T-helper 17 cell (primary cell): ENCODE measurements at regions not wholly inside any gene's neighbourhood (a gene's known extent, or its start where the extent isn't known, plus 50 kb on each side); places are given as distances from the start of the nearest gene placed in this dataset.

Experiments
- ATAC-seq: fragments of 150-1000 bp; cut with Tn5 transposase; 2 replicates; pipeline ENCODE4 v1.10.0; 2021; ENCODE audit warnings: mild to moderate bottlenecking, moderate library complexity
- DNase-seq, 3 donors: peaks; one replicate each; pipeline versions ENCODE4 v3.0.0 to v3.0.0-alpha.2; 2020 to 2021
- H3K9me3 ChIP-seq: one replicate; pipeline ENCODE4 v1.7.0; 2013; ENCODE audit warnings: low read length, mild to moderate bottlenecking; ENCODE audit not compliant: control insufficient read depth, poor library complexity, severe bottlenecking
- H3K27ac Mint-ChIP-seq: one replicate; pipeline ENCODE4 v1.8.0; 2022; ENCODE audit warnings: mild to moderate bottlenecking, moderate library complexity, mixed read lengths
- H3K27me3 Mint-ChIP-seq: one replicate; pipeline ENCODE4 v1.8.0; 2022; ENCODE audit warnings: mixed read lengths
- H3K36me3 Mint-ChIP-seq: one replicate; pipeline ENCODE4 v1.8.0; 2022; ENCODE audit warnings: low read depth, mixed read lengths
- H3K4me1 Mint-ChIP-seq: one replicate; pipeline ENCODE4 v1.8.0; 2022; ENCODE audit warnings: mild to moderate bottlenecking, mixed read lengths
- H3K4me3 Mint-ChIP-seq: one replicate; pipeline ENCODE4 v1.8.0; 2022; ENCODE audit warnings: mild to moderate bottlenecking, moderate library complexity, mixed read lengths

- peaks cover 19% of the 10 kb centered on the region for H3K27me3 Mint-ChIP-seq
- H3K27ac Mint-ChIP-seq, result no peak overlapping the region
- no peak for DNase-seq
- no peak for ATAC-seq
- no peaks in the 10 kb centered on the region for H3K4me1 Mint-ChIP-seq
- H3K4me3 Mint-ChIP-seq, result no peak overlapping the region
- no peaks in the 10 kb centered on the region for H3K9me3 ChIP-seq
- H3K36me3 Mint-ChIP-seq, result no peaks in the 10 kb centered on the region
These were observed 417.0 kb upstream of the DDI1 start for GRCh38 chr11:103619480-103619879.

DNA sequence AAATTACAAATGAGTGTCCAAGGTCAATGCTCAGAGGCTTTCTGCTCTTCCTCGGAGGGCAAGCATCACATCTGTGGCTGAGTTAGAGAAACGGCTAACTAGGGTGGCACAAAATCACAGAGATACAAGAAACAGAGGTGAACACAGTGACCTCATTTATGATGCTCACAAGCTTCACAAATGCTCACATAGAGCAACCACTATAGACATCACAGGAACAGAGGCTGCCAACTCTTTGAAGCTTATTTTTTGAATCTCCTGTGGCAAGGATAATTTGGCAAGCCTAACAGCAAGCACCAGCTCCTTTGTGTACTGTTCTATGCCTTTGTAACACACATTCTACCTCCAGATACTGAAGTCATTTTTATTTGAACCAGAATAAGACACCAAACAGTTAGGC is 416.5 kb upstream of the DDI1 start:
- no peaks in the 10 kb centered on the region for H3K36me3 Mint-ChIP-seq
- H3K4me1 Mint-ChIP-seq, result no peaks in the 10 kb centered on the region
- ATAC-seq (no peak), DNase-seq (no peak)
- peaks cover 19% of the 10 kb centered on the region for H3K27me3 Mint-ChIP-seq
- H3K27ac Mint-ChIP-seq, result no peak overlapping the region
- H3K9me3 ChIP-seq, result no peaks in the 10 kb centered on the region
- no peak overlapping the region for H3K4me3 Mint-ChIP-seq

DNA sequence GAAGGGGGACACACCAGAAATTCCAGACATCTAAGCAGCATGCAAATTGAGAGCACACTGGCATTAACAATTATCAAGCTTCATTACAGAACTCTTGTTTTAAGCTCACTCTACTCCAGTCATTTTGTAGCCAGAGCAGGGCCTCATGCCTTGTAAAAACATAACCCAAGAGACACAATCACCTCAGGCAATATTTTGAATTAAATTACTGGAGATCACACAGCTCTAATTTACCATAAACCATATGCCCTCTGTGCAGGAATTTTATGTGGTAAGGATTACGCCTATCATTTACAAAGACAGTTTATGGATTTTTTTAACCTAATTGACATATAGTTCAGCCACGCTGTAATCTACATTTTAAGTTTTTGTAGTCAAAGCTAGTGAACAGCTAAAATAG is 414.1 kb upstream of the DDI1 start:
- H3K4me1 Mint-ChIP-seq, result no peaks in the 10 kb centered on the region
- H3K36me3 Mint-ChIP-seq, result no peaks in the 10 kb centered on the region
- ATAC-seq, result no peak
- H3K4me3 Mint-ChIP-seq, result no peak overlapping the region
- DNase-seq, result no peak
- no peak overlapping the region for H3K27ac Mint-ChIP-seq
- peaks cover 19% of the 10 kb centered on the region for H3K27me3 Mint-ChIP-seq
- no peaks in the 10 kb centered on the region for H3K9me3 ChIP-seq

DNA sequence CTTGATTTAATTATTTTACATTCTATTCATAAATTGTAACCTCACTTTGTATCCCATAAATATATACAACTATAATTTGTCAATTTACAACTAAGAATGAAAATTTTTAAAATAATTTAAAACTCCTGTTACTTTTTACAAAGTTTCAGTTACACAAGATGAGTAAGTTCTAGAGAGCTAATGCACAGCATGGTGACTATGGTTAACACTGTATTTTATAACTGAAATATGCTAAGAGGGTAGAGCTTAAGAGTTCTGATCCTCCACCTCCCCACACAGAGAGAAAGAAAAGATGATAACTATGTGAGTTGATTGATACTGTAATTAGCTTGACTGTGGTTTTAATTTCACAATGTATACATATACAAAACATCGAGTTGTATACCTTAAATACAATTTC is 412.5 kb upstream of the DDI1 start:
- ATAC-seq, result no peak
- Mint-ChIP-seq H3K4me3 (no peak overlapping the region), H3K36me3 (no peaks in the 10 kb centered on the region), H3K27ac (no peak overlapping the region), H3K4me1 (no peaks in the 10 kb centered on the region), H3K27me3 (peaks cover 19% of the 10 kb centered on the region)
- no peak for DNase-seq
- no peaks in the 10 kb centered on the region for H3K9me3 ChIP-seq

DNA sequence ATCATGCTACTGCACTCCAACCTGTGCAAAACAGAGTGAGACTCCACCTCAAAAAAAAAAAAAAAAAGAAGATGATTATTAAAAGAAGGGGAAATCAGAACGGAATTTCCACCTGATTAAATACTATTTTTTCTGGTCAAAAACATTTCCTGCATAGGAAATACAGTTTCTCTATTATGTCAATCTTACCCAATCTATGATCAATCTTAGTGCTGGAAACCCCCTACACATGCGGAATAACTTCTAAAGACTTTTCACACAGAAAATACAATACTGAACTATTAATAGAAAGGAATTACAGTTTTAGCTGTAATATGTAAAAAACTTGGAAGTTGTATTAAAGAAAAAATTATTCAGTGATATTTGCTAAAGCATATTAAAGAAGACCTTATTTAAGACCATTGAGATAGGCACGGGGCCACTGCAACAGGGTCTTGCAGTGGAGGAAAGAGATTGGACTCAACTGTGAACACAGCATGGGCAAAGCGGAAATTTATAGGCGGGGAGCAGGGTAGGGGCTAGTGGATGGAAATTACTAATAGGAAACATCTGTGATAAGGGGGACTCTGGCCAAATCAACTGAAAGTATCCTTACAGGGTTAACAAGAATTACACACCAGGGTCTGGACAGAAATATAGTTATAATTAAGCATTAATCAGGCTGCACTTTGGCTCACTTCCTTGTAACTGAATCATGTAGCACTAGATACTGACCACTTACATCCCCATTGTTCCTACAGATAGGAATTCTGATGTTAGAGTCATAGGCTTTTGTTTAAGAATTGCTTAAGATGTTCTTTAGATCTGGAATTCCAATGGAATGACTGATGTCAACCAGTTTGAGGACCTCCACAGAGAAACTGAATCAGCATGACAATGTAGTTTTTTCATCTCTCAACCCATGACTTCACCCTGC is 411.5 kb upstream of the DDI1 start:
- DNase-seq (no peak), ATAC-seq (no peak)
- Mint-ChIP-seq H3K27ac (no peak overlapping the region), H3K36me3 (no peaks in the 10 kb centered on the region), H3K4me3 (peak overlapping the region; percentile 31), H3K4me1 (no peaks in the 10 kb centered on the region), H3K27me3 (peaks cover 19% of the 10 kb centered on the region)
- H3K9me3 ChIP-seq, result no peaks in the 10 kb centered on the region

DNA sequence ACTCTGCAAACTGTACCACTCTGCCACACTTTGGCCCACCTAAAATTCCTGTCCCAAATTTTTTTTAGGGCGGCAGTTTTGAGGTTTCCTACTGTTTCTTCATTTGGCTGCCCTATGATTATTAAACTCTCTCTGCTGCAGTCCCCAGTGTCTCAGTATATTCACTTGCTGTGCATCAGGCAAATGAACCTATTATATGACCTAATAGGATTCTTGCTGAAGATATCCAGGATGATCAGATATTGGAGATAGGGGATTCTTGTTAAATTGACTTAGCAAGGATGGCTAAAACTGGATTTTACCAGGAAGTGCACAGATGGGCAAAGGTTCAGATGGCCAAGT is 410.8 kb upstream of the DDI1 start:
- DNase-seq, result no peak
- peaks cover 19% of the 10 kb centered on the region for H3K27me3 Mint-ChIP-seq
- no peaks in the 10 kb centered on the region for H3K9me3 ChIP-seq
- no peaks in the 10 kb centered on the region for H3K36me3 Mint-ChIP-seq
- no peaks in the 10 kb centered on the region for H3K4me1 Mint-ChIP-seq
- ATAC-seq, result no peak
- H3K4me3 Mint-ChIP-seq, result no peak overlapping the region
- no peak overlapping the region for H3K27ac Mint-ChIP-seq

DNA sequence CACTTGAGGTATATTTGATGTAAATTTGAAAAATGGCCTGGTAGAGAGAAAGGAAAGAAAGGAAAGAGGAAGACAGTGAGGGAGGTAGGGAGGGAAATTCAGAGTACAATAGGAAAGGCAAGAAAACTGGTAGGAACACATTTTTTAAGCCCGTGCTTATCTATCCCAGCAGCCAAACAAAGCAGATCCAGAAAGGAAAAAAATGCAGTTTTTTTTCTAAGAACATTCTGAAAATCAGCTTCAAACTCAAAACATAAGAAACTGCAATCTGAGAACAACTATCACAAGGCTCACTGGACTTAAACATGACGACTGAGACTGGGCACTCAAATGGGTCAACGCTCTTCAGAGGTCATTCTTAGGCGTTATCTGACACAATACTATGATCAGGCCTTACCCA is 408.3 kb upstream of the DDI1 start:
- Mint-ChIP-seq H3K4me3 (no peak overlapping the region), H3K27ac (no peak overlapping the region), H3K27me3 (peaks cover 11% of the 10 kb centered on the region), H3K36me3 (no peaks in the 10 kb centered on the region), H3K4me1 (no peaks in the 10 kb centered on the region)
- no peak for DNase-seq
- H3K9me3 ChIP-seq, result no peaks in the 10 kb centered on the region
- ATAC-seq, result no peak

GRCh38 chr11:103631841-103632240 is 404.6 kb upstream of the DDI1 start:
- H3K27me3 Mint-ChIP-seq, result peaks cover 5% of the 10 kb centered on the region
- H3K27ac Mint-ChIP-seq, result no peak overlapping the region
- H3K4me1 Mint-ChIP-seq, result no peaks in the 10 kb centered on the region
- ATAC-seq (no peak), DNase-seq (no peak)
- no peak overlapping the region for H3K4me3 Mint-ChIP-seq
- H3K9me3 ChIP-seq, result no peaks in the 10 kb centered on the region
- H3K36me3 Mint-ChIP-seq, result no peaks in the 10 kb centered on the region

GRCh38 chr11:103633068-103633788 is 403.2 kb upstream of the DDI1 start:
- ATAC-seq (no peak), DNase-seq (no peak)
- Mint-ChIP-seq H3K27me3 (peaks cover 15% of the 10 kb centered on the region), H3K36me3 (no peaks in the 10 kb centered on the region), H3K4me1 (no peaks in the 10 kb centered on the region), H3K27ac (no peak overlapping the region), H3K4me3 (no peak overlapping the region)
- H3K9me3 ChIP-seq, result no peaks in the 10 kb centered on the region

GRCh38 chr11:103633819-103634590 is 402.4 kb upstream of the DDI1 start:
- H3K27ac Mint-ChIP-seq, result no peak overlapping the region
- ATAC-seq, result no peak
- no peak overlapping the region for H3K4me3 Mint-ChIP-seq
- H3K27me3 Mint-ChIP-seq, result peaks cover 21% of the 10 kb centered on the region
- H3K36me3 Mint-ChIP-seq, result no peaks in the 10 kb centered on the region
- no peak for DNase-seq
- H3K9me3 ChIP-seq, result no peaks in the 10 kb centered on the region
- no peaks in the 10 kb centered on the region for H3K4me1 Mint-ChIP-seq

- Mint-ChIP-seq H3K36me3 (no peaks in the 10 kb centered on the region), H3K4me1 (no peaks in the 10 kb centered on the region), H3K4me3 (no peak overlapping the region), H3K27me3 (peaks cover 21% of the 10 kb centered on the region), H3K27ac (no peak overlapping the region)
- DNase-seq, result no peak
- no peaks in the 10 kb centered on the region for H3K9me3 ChIP-seq
- no peak for ATAC-seq
These were observed 400.2 kb upstream of the DDI1 start for GRCh38 chr11:103636232-103636631.

DNA sequence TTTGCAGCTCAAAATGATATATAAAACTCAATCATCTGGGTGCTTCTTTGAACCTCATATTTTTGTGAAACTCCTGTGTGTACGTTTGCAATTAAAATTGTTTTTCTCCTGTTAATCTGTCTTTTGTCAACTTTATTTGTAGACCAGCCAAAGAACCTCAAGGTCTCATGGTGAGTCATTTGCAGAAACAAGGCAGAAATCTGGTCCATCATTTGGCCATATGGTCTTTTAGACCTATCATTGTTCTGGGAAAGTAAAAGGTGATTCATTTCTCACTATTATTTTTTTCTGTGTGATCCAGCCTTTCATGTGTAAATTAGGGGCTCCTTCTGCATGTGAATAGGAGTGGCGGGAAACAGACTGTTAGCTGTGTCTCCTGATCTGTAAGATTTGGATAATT is 399.1 kb upstream of the DDI1 start:
- no peak overlapping the region for H3K4me3 Mint-ChIP-seq
- no peak overlapping the region for H3K27ac Mint-ChIP-seq
- no peak for DNase-seq
- H3K27me3 Mint-ChIP-seq, result peaks cover 21% of the 10 kb centered on the region
- H3K36me3 Mint-ChIP-seq, result no peaks in the 10 kb centered on the region
- ATAC-seq, result no peak
- no peaks in the 10 kb centered on the region for H3K9me3 ChIP-seq
- H3K4me1 Mint-ChIP-seq, result no peaks in the 10 kb centered on the region

DNA sequence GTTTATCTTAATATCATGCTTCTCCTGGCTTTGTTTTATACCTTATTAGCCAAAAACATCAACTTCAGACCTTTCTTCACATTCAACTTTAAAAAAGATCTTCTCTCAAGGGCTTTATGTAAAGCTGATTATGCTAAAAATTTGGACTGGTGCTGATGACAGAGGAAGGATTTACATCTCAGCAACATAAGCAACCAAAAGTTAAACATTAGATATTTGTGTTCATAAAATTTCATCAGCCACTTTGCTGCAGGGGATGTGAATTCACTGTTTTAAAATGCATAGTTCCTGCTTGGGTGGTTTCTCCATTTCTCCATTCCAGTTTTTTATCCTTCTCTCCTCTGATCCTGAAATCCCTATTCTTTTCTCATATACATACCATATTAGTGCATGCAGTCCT is 398.6 kb upstream of the DDI1 start:
- H3K9me3 ChIP-seq, result no peaks in the 10 kb centered on the region
- Mint-ChIP-seq H3K4me1 (no peaks in the 10 kb centered on the region), H3K27ac (no peak overlapping the region), H3K36me3 (no peaks in the 10 kb centered on the region), H3K4me3 (no peak overlapping the region), H3K27me3 (peaks cover 21% of the 10 kb centered on the region)
- no peak for DNase-seq
- no peak for ATAC-seq
